H1 (cell line): ENCODE measurements at regions not wholly inside any gene's neighbourhood (a gene's known extent, or its start where the extent isn't known, plus 50 kb on each side); places are given as distances from the start of the nearest gene placed in this dataset.

ENCODE experiments used
- CTCF ChIA-PET: fragments of 300-600 bp; sonication (Branson Sonifier 250); formaldehyde crosslinking; loops from one replicate; lab custom pipeline; 2021; ENCODE audit not compliant: partially characterized antibody; lab: Charles Lee
- POLR2A ChIA-PET: fragments of 300-600 bp; sonication (Branson Sonifier 250); formaldehyde crosslinking; loops from one replicate; lab custom pipeline; 2021; ENCODE audit warnings: inconsistent platforms; ENCODE audit not compliant: partially characterized antibody; lab: Charles Lee
- DNase-seq, 2 experiments: peaks; one replicate each; pipeline versions ENCODE4 v3.0.0 to v3.0.0-alpha.2; 2010 to 2022; ENCODE audit warnings: low spot score in 2 of 2, low read depth in 1 of 2, mixed read lengths in 1 of 2
- FAIRE-seq: peaks from 2 replicates; lab custom pipeline; 2011; peaks lifted over from hg19 to GRCh38; lab: Jason Lieb, UNC
- H2AFZ ChIP-seq: 2 replicates; pipeline ENCODE4 v1.8.1; 2012; ENCODE audit warnings: low read length, inconsistent platforms
- H2AK5ac ChIP-seq: 2 replicates; pipeline ENCODE4 v1.6.1; 2013; ENCODE audit warnings: low read depth, low read length
- H2BK120ac ChIP-seq: replicated peaks from 2 replicates; pipeline ENCODE3; 2013; ENCODE audit warnings: low read depth, low read length, inconsistent platforms
- H2BK12ac ChIP-seq: 2 replicates; pipeline ENCODE4 v1.6.1; 2013; ENCODE audit warnings: low read depth, low read length
- H2BK15ac ChIP-seq: 2 replicates; pipeline ENCODE4 v1.6.1; 2013; ENCODE audit warnings: low read length
- H2BK20ac ChIP-seq: 2 replicates; pipeline ENCODE4 v1.6.1; 2013; ENCODE audit warnings: low read length
- H2BK5ac ChIP-seq: 2 replicates; pipeline ENCODE4 v1.6.1; 2013; ENCODE audit warnings: low read depth, low read length
- H3K14ac ChIP-seq: 2 replicates; pipeline ENCODE4 v1.6.1; 2013; ENCODE audit warnings: inconsistent platforms; ENCODE audit not compliant: insufficient read length
- H3K18ac ChIP-seq: 2 replicates; pipeline ENCODE4 v1.6.1; 2013; ENCODE audit warnings: low read length; ENCODE audit errors: extremely low read depth
- H3K23ac ChIP-seq: 2 replicates; pipeline ENCODE4 v1.6.1; 2013; ENCODE audit warnings: inconsistent platforms; ENCODE audit not compliant: insufficient read length
- H3K23me2 ChIP-seq: 2 replicates; pipeline ENCODE4 v1.6.1; 2013; ENCODE audit warnings: low read depth, low read length
- H3K27ac ChIP-seq: 2 replicates; pipeline ENCODE4 v1.6.1; 2011; ENCODE audit warnings: low read depth, low read length, inconsistent platforms
- H3K27me3 ChIP-seq, 4 experiments: replicated peaks in 1 of 4; 1 replicate in 1 of 4; 2 replicates in 3 of 4; pipeline versions ENCODE4 v1.6.1 to v1.8.1; 2011 to 2013; ENCODE audit warnings: low read length in 3 of 4, mild to moderate bottlenecking in 3 of 4, inconsistent platforms in 2 of 4, mixed read lengths in 2 of 4, moderate library complexity in 1 of 4; ENCODE audit not compliant: control insufficient read depth in 3 of 4, insufficient read depth in 3 of 4; ENCODE audit errors: extremely low read depth in 1 of 4
- H3K36me3 ChIP-seq, 4 experiments: 2 replicates each; pipeline versions ENCODE4 v1.6.1 to v1.8.1; 2011 to 2013; ENCODE audit warnings: mild to moderate bottlenecking in 4 of 4, low read length in 3 of 4, moderate library complexity in 2 of 4, control low read depth in 1 of 4, inconsistent platforms in 1 of 4; ENCODE audit not compliant: insufficient read depth in 4 of 4, control insufficient read depth in 2 of 4
- H3K4ac ChIP-seq: replicated peaks from 2 replicates; pipeline ENCODE3; 2013; ENCODE audit warnings: low read length, low read depth, mixed read lengths, inconsistent platforms; ENCODE audit not compliant: insufficient read length
- H3K4me1 ChIP-seq, 4 experiments: replicated peaks in 1 of 4; 1 replicate in 1 of 4; 2 replicates in 3 of 4; pipeline versions ENCODE4 v1.6.1 to v1.8.1; 2011 to 2013; ENCODE audit warnings: low read length in 3 of 4, inconsistent platforms in 2 of 4, mixed read lengths in 1 of 4; ENCODE audit not compliant: insufficient read depth in 4 of 4, control insufficient read depth in 3 of 4
- H3K4me2 ChIP-seq, 2 experiments: 2 replicates each; pipeline versions ENCODE4 v1.6.1 to v1.8.1; 2011 to 2013; ENCODE audit warnings: low read depth in 2 of 2, low read length in 2 of 2, control low read depth in 1 of 2, inconsistent platforms in 1 of 2, mild to moderate bottlenecking in 1 of 2; ENCODE audit not compliant: insufficient read depth in 1 of 2
- H3K4me3 ChIP-seq, 4 experiments: fragments of 200-600, 300-600 bp in 1 of 4; sonication (generic), shearing (Covaris generic), sonication (Bioruptor Twin) in 1 of 4; 2 replicates each; pipeline versions ENCODE4 v1.5.1 to v1.8.1; 2011 to 2016; ENCODE audit warnings: low read length in 4 of 4, low read depth in 3 of 4, control low read depth in 2 of 4, inconsistent platforms in 2 of 4, mild to moderate bottlenecking in 2 of 4, mixed read lengths in 1 of 4, moderate library complexity in 1 of 4; ENCODE audit not compliant: insufficient read depth in 2 of 4; ENCODE audit errors: extremely low read depth in 1 of 4
- H3K56ac ChIP-seq: replicated peaks from 2 replicates; pipeline ENCODE3; 2013; ENCODE audit warnings: low read depth, mild to moderate bottlenecking, mixed read lengths, low read length, inconsistent platforms; ENCODE audit not compliant: insufficient read length
- H3K79me1 ChIP-seq: 2 replicates; pipeline ENCODE4 v1.6.1; 2013; ENCODE audit warnings: low read depth, low read length, control low read depth
- H3K79me2 ChIP-seq, 2 experiments: 2 replicates each; pipeline versions ENCODE4 v1.6.1 to v1.8.1; 2012 to 2013; ENCODE audit warnings: low read length in 2 of 2, mild to moderate bottlenecking in 2 of 2, inconsistent platforms in 1 of 2; ENCODE audit not compliant: insufficient read depth in 2 of 2, control insufficient read depth in 1 of 2
- H3K9ac ChIP-seq, 4 experiments: replicated peaks in 1 of 4; 1 replicate in 1 of 4; 2 replicates in 3 of 4; pipeline versions ENCODE4 v1.6.1 to v1.8.1; 2011 to 2013; ENCODE audit warnings: low read depth in 3 of 4, low read length in 3 of 4, control low read depth in 2 of 4, mild to moderate bottlenecking in 2 of 4, moderate library complexity in 2 of 4, inconsistent platforms in 1 of 4; ENCODE audit errors: extremely low read depth in 1 of 4
- H3K9me3 ChIP-seq, 2 experiments: 2 replicates each; pipeline versions ENCODE4 v1.6.1 to v1.8.1; 2012 to 2013; ENCODE audit warnings: mild to moderate bottlenecking in 2 of 2, moderate library complexity in 2 of 2, control low read depth in 1 of 2, inconsistent platforms in 1 of 2, low read depth in 1 of 2, low read length in 1 of 2, mixed read lengths in 1 of 2; ENCODE audit not compliant: insufficient read depth in 2 of 2
- H4K20me1 ChIP-seq, 2 experiments: replicated peaks in 1 of 2; 2 replicates each; pipeline versions ENCODE3 to v1.8.1; 2011 to 2013; ENCODE audit warnings: inconsistent platforms in 2 of 2, low read length in 2 of 2, mild to moderate bottlenecking in 1 of 2; ENCODE audit not compliant: insufficient read depth in 2 of 2, control insufficient read depth in 1 of 2
- H4K5ac ChIP-seq: 2 replicates; pipeline ENCODE4 v1.6.1; 2013; ENCODE audit warnings: low read length, low read depth, mixed read lengths, inconsistent platforms; ENCODE audit not compliant: insufficient read length
- H4K8ac ChIP-seq: 2 replicates; pipeline ENCODE4 v1.8.0; 2013; ENCODE audit warnings: mild to moderate bottlenecking, moderate library complexity, low read length, inconsistent platforms; ENCODE audit not compliant: insufficient read depth; ENCODE audit errors: extremely low read depth
- H4K91ac ChIP-seq: replicated peaks from 2 replicates; pipeline ENCODE3; 2013; ENCODE audit warnings: low read length, mixed read lengths, inconsistent platforms; ENCODE audit not compliant: insufficient read length
- RBBP5 ChIP-seq: IDR thresholded peaks from 2 replicates; pipeline ENCODE4 v1.7.1; 2012; ENCODE audit warnings: low read depth, mild to moderate bottlenecking, inconsistent platforms, low read length, moderate library complexity, borderline replicate concordance
- TEAD4 ChIP-seq: IDR thresholded peaks from 2 replicates; pipeline ENCODE4 v1.6.1; 2012; ENCODE audit warnings: low read depth, low read length, inconsistent platforms, mixed read lengths
- WGBS, 2 experiments: shearing (Covaris generic) in 1 of 2; methylation state at CpG; one replicate each; pipeline versions ENCODE4 v1.1.6 to v1.1.7; 2013 to 2015; ENCODE audit warnings: low lambda C conversion rate in 2 of 2, mixed read lengths in 2 of 2, inconsistent platforms in 1 of 2, low coverage in 1 of 2, missing lambda C conversion rate in 1 of 2; ENCODE audit not compliant: insufficient replicate concordance in 2 of 2, insufficient coverage in 1 of 2, insufficient read length in 1 of 2; ENCODE audit errors: extremely low coverage in 1 of 2, missing lambda C conversion rate in 1 of 2; 5-methylcytosine and 5-hydroxymethylcytosine counted together

- no peak overlapping the region for H2BK12ac ChIP-seq
- H3K23me2 ChIP-seq, result peaks cover 1% of the 10 kb centered on the region; the same call in 1 of the 2 replicates
- H2BK15ac ChIP-seq, result no peak overlapping the region
- no peaks in the 10 kb centered on the region for H3K36me3 ChIP-seq
- TF ChIP-seq TEAD4, result no peak
- TF ChIP-seq RBBP5, result no peak
- no peaks in the 10 kb centered on the region for H3K9me3 ChIP-seq
- ChIA-PET CTCF (no interaction called here), POLR2A (no interaction called here)
- no peak overlapping the region for H3K9ac ChIP-seq
- H3K14ac ChIP-seq, result no peak overlapping the region
- 94% methylated on average over 1 of the region's 1 CpG; no CpG with 5 or more reads in 1 of the 2 experiments for WGBS, 2 experiments
- H4K91ac ChIP-seq, result no peak overlapping the region
- no peaks in the 10 kb centered on the region for H3K79me2 ChIP-seq
- no peak overlapping the region for H3K23ac ChIP-seq
- no peak overlapping the region for H2BK20ac ChIP-seq
- no peak overlapping the region for H3K27ac ChIP-seq
- no peak overlapping the region for H2BK120ac ChIP-seq
- H2AFZ ChIP-seq, result no peak overlapping the region
- FAIRE-seq (no peak), DNase-seq (no peak)
- H3K56ac ChIP-seq, result no peak overlapping the region
- no peak overlapping the region for H3K18ac ChIP-seq
- no peaks in the 10 kb centered on the region for H4K20me1 ChIP-seq
- H3K79me1 ChIP-seq, result no peaks in the 10 kb centered on the region
- H2AK5ac ChIP-seq, result no peak overlapping the region
- no peak overlapping the region for H2BK5ac ChIP-seq
- H4K8ac ChIP-seq, result no peak overlapping the region
- H3K27me3 ChIP-seq, result no peaks in the 10 kb centered on the region
- no peak overlapping the region for H3K4me3 ChIP-seq
- H3K4ac ChIP-seq, result no peak overlapping the region
- no peaks in the 10 kb centered on the region; a peak in 1 of 7 replicates for H3K4me1 ChIP-seq
- H3K4me2 ChIP-seq, result no peak overlapping the region
- no peak overlapping the region for H4K5ac ChIP-seq
Measured at GRCh38 chr2:180261976-180262375, 254.9 kb upstream of the CWC22 start.
